Glomerular endothelial cell (primary cell): ENCODE measurements at regions not wholly inside any gene's neighbourhood (a gene's known extent, or its start where the extent isn't known, plus 50 kb on each side); places are given as distances from the start of the nearest gene placed in this dataset.

Experiments used
- DNase-seq: peaks from one replicate; pipeline ENCODE4 v3.0.0-alpha.2; 2011; ENCODE audit warnings: low read depth, low spot score; ENCODE audit errors: extremely low read depth

GRCh38 chr5:2610986-2611385 lies 140.5 kb downstream of the IRX2 start:
- no peak for DNase-seq

DNA sequence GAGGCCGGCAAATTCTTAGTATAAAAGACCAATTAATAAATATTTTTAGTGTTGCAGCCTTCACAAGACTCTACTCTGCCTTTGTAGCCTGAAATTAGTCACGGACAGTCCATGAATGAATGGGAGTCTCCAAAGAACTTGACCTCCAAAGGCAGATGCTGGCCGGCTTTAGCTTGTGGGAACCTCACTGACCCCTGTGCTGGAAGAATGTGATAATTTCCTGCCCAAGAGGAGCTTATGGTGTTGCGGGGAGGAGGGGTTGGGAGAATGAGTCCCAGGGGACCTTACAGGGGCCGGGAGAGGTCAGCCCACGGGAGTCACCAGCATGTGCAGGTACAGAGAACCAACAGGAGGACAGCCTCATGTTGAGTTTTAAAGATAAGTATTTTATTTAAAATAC lies 143.1 kb downstream of the IRX2 start:
- no peak for DNase-seq

DNA sequence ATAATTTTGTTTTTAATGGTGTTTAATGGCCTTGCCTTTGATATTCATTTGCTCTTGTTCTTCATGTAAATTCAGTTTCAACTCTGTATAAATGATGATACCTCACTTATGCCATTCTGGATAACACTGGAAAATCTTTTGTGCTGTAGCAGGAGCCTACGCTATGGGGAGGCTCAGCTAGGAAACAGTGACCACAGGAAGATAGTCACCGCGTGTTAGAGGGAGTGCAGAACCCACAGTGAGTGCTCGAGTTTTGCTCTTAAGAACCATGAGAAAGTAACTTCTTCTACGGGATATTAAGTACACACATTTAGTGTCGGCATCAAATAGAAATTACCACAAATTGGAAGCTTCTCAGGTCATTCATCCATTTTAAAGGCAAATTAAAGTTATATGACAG lies 143.9 kb downstream of the IRX2 start:
- no peak for DNase-seq

DNA sequence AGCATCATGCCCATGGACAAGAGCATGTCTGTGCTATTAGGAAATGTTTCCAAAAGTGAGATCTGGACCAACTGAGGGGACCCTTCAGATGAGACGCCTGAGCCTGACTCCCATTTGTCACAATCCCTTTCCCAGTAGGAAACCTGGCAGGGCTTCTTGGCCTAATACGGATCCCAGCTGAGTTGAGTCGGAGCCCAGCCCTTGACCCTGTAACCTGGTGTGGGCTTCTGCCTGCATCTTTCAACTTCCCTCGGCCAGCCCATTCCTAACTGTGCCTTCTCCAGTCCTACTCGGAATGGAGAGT lies 148.3 kb downstream of the IRX2 start:
- no peak for DNase-seq

DNA sequence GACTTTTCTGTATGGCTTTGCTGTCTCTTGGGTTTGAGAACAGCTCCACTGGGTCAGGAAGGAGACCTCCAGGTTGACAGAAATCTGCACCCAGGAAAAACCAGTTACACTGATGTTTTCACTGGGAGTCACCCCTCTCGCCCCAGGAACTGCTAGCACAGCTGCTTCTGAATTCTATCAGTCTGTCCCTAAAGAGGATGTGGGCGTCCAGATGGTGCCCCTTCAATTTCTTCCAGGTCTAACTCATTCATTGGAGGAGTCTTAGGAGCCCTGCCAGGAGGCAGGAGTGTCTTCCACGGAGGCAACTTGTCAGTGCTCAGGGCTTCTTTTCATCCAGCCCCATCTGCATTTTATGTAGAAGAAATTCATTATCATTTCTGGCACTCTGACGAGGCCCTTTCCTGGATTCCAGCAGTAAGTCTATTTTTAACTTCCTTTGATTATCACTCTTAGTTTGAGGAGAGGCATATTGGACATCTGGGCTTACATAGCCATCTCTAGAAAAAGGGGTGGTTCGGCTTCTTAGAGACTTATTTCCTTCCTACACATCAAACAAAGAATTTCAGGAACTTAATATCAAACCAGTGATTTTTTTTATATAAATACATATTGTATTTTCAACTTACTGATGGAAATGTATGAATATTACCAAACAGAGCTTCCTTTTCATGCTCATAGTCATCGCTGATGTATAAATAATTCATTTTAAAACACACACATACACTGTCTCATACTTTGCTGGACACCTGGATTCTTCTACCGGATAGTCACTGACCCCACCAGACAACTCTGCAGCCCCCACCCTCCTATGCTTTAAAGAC lies 148.8 kb downstream of the IRX2 start:
- DNase-seq = no peak

GRCh38 chr5:2598503-2598902 lies 153.0 kb downstream of the IRX2 start:
- no peak for DNase-seq

DNA sequence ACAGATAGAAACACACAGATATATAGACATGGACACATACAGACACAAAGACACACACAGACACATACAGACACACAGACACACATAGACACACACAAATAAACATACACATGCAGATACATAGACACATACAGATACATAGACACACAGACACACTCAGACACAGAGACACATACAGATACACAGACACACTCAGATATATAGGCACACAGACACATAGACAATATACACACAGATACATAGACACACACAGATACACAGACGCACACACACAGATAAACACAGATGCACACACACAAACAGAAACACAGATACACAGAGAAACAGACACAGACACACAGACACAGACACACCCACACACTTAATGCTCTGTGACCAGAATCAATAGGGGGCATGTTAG lies 156.8 kb downstream of the IRX2 start:
- DNase-seq = no peak

- DNase-seq = no peak
These were observed 158.7 kb downstream of the IRX2 start for GRCh38 chr5:2592766-2593165.

DNA sequence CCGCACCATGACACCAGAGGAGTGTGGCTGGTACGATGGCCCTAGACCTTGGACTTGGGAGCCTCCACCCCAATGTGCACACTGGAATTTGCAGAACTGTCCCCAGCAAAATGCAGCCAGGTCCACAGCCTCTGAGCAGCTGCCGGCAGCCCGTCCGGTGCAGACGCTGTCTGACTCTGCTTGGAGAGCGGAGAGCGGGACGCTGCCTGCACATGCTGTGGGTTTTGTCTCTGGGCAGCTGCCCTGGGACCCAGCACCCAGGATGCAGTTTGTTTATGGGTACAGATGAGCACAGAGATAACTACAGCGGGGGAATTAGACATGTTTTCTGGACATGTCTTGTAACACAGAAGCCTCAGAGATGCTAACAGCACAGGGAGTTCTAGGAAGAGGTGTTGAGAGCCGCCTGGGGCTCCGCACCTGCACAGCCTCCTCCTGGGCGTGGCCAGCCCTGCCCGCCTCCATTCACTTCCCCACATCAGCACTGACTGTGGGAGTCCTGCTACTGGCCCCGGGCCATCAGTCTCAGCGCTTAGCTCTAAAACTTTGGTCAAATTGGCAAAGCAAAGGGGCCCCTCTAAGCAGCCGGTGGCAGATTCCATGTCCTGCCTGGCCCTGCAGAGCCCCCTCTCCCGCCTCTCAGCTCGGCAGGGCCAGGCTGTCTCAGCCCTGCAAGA lies 159.6 kb downstream of the IRX2 start:
- no peak for DNase-seq

- no peak for DNase-seq
These were observed 162.5 kb downstream of the IRX2 start for GRCh38 chr5:2588850-2589501.

DNA sequence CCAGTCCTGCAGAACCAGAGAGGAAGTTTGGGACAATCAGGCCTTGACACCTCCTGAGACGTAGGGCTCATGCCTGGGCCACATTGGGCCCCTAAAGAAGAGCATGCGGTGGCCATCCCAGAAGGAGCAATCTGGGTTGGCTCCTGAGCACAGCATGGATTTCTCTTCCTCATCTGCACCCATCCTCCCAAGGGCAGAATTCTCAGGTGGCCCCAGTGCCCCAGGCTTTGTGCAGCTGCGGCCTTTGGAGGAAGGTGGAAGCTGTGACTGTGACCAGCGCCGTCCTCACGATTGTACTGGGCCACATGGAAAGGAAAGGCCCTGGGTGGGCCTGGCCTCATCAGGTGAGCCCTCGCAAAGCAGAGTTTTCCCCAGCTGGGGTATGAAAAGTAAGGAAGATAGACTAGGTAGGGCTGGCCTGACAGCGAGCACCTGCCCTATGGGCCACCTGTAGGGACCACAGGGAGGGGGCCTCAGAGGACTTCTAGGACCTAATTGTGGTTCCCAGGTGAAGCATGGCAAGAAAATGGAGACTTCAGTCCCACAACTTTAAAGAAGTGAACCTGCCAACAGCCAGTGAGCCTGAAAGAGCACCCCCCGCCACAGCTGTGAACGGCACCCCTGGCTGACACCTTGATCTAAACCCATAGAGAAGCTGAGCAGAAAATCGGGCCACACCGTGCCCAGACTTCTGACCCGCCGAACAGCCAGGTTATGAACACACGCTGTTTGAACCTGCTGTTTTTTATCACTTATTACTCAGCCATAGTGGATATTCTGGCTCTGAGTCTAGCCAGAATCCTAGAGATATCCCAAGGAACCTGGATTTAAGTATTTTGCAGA lies 164.1 kb downstream of the IRX2 start:
- no peak for DNase-seq

DNA sequence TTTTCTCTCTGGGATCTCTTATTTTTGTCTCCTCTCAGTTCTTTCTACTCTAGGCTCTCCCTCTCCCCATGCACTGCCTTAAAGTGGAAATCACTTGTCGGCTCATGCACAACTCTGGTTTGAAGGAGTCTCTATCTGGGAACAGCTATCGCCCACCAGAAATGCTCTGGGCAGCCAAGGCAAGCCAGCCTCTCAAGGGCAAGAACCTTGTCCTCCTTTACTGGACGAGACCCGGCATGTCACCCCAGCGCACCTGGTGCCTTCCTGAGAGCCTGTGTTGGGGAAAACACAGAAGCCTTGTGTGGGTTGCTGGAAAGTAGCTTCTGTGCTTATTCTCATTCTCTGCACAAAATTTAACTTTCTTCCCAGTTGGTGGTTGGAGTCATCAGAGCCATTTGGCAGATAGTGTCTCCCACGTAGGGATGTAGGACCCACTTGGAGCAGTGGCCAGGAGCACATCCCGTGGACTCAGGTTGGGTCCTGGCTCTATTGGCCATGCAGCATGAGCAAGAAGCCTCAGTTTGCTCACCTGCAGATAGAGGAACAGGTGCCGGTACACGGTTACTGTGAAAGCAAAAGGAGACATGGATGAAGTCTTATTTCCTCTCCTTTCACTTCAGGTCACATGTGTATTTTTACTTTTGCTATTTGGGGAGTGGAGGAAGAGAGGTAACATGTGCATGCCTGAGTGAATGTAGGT lies 165.3 kb downstream of the IRX2 start:
- no peak for DNase-seq

- no peak for DNase-seq
These were observed 166.8 kb downstream of the IRX2 start for GRCh38 chr5:2584579-2585269.

GRCh38 chr5:2582507-2582906 lies 169.0 kb downstream of the IRX2 start:
- DNase-seq = no peak

DNA sequence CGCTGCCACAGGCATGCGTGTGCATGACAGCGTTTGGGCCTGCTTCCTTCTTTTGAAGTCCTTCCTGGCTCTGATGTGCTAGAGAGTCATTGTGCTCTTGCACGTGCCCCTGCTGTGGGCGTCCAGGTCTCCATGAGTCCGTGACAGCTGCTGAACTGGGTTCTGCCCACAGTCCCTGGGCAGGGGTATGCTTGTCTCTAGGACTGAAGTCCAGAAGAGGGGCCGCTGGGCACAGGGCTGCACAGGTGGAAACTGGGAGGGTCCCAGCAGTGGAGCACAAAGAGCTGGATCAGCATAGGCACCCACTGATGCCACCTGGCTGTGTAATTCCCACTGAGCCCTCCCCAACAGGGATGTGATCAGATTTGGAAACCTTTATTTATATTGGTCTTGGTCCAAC lies 169.4 kb downstream of the IRX2 start:
- no peak for DNase-seq

- no peak for DNase-seq
These were observed 170.1 kb downstream of the IRX2 start for GRCh38 chr5:2581418-2581817.

- DNase-seq = no peak
These were observed 172.4 kb downstream of the IRX2 start for GRCh38 chr5:2579126-2579525.

DNA sequence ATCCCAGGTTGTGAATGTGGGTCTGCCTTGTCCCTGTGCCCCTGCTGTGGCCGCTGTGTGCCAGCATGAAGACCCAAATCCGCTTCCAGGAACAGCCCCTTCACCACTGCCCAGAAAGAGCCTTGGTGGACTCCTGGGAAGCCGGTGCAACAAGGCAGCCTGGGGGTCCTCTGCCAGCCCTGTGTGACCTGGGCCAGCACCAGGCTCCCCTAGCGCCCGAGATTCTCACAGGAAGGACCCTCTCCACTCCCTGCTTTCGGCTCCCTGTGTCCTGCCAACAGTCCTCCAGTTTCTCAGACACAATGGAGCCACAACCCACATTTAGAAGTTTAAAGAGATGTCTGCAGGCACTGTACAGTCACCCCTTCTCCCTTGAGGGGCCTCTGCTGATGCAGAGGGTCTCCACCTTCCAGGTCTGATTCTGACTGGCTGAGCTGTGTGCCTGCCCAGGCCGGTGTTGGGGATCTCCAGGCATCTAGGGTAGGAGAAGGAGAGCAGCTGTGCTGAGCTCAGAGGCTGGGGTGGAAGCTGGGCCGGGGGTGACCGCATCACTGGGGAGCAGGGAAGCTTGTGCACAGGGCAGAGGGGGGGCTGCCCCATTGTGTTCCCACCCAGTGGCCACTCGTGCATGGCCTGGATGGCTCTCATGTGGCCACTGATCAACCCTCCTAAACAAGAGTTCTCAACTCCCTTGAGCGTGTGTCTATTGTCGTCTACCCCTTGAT lies 174.0 kb downstream of the IRX2 start:
- DNase-seq = no peak

GRCh38 chr5:2576823-2577222 lies 174.7 kb downstream of the IRX2 start:
- no peak for DNase-seq
